Body of pancreas (tissue), 4 donors: ENCODE measurements at regions not wholly inside any gene's neighbourhood (a gene's known extent, or its start where the extent isn't known, plus 50 kb on each side); places are given as distances from the start of the nearest gene placed in this dataset.

Experiments used
- ATAC-seq: fragments of 150-250 bp; one replicate; pipeline ENCODE4 v1.9.1; 2016
- DNase-seq, 4 donors: peaks; one replicate each; pipeline ENCODE4 v3.0.0-alpha.2; 2019
- H3K27ac ChIP-seq, 4 donors: fragments of 200-600 bp; sonication (generic); 1 replicate in 3 of 4; 2 replicates in 1 of 4; pipeline versions ENCODE4 v1.5.1 to v1.6.1; 2016 to 2019; ENCODE audit warnings: mild to moderate bottlenecking in 1 of 4, mixed read lengths in 1 of 4, moderate library complexity in 1 of 4
- H3K27me3 ChIP-seq, 2 donors: fragments of 200-600 bp; sonication (generic); one replicate each; pipeline ENCODE4 v1.6.0; 2016; ENCODE audit warnings: mild to moderate bottlenecking in 1 of 2
- H3K36me3 ChIP-seq, 2 donors: fragments of 200-600 bp; sonication (generic); replicated peaks in 1 of 2; 2 replicates each; pipeline ENCODE4 v1.5.1; 2016; ENCODE audit warnings: low read depth in 2 of 2; ENCODE audit not compliant: insufficient read depth in 1 of 2
- H3K4me1 ChIP-seq: fragments of 200-600 bp; sonication (generic); one replicate; pipeline ENCODE4 v1.6.0; 2016
- H3K4me3 ChIP-seq, 2 donors: fragments of 200-600 bp; sonication (generic); 1 replicate in 1 of 2; 2 replicates in 1 of 2; pipeline ENCODE4 v1.5.1; 2016 to 2019
- H3K9me3 ChIP-seq, 3 donors: fragments of 200-600 bp; sonication (generic); 1 replicate in 2 of 3; 2 replicates in 1 of 3; pipeline ENCODE4 v1.5.1; 2016
- CTCF ChIP-seq, 7 experiments: fragments of 450-650 bp in 4 of 7; fragments of 200-600 bp in 3 of 7; sonication (generic) in 3 of 7; IDR thresholded peaks; one replicate each; pipeline ENCODE4 v1.5.1; 2016 to 2019; ENCODE audit warnings: antibody characterized with exemption in 7 of 7
- POLR2A ChIP-seq, 3 donors: fragments of 450-650 bp; IDR thresholded peaks; one replicate each; pipeline ENCODE4 v1.6.1; 2016; ENCODE audit warnings: antibody characterized with exemption in 3 of 3, mild to moderate bottlenecking in 2 of 3
- WGBS, 2 donors: methylation state at CpG; one replicate each; pipeline ENCODE4 v1.1.5; 2017; 5-methylcytosine and 5-hydroxymethylcytosine counted together
- intact Hi-C: fragments of 100-400 bp; cut with DNase I; formaldehyde crosslinking; loops from one replicate; pipeline ENCODE4 v1.15.1; 2023

- intact Hi-C loops: no loop called here
- TF ChIP-seq CTCF (IDR thresholded peaks at IDR 0.05) (no peak), POLR2A (IDR thresholded peaks at IDR 0.05) (no peak)
- WGBS, 2 donors: 68% methylated on average over 4 of the region's 4 CpGs
- H3K36me3 ChIP-seq: no peaks in the 10 kb centered on the region
- H3K27ac ChIP-seq: no peak overlapping the region
- no peak for ATAC-seq
- no peaks in the 10 kb centered on the region for H3K9me3 ChIP-seq
- no peak for DNase-seq
- no peak overlapping the region for H3K4me3 ChIP-seq
- no peaks in the 10 kb centered on the region for H3K4me1 ChIP-seq
- H3K27me3 ChIP-seq: no peaks in the 10 kb centered on the region
Measured at GRCh38 chr13:74329962-74330361, 195.8 kb upstream of the KLF12 start.

GRCh38 chr13:74325106-74325505, 190.9 kb upstream of the KLF12 start:
- H3K9me3 ChIP-seq: no peaks in the 10 kb centered on the region
- DNase-seq (peak in 3 of 4 donors; percentile 21 to 41 (median 33)), ATAC-seq (no peak)
- H3K27ac ChIP-seq: no peak overlapping the region
- H3K4me1 ChIP-seq: no peaks in the 10 kb centered on the region
- 24 to 31% methylated on average over 3 of the region's 3 CpGs for WGBS, 2 donors
- TF ChIP-seq POLR2A (IDR thresholded peaks at IDR 0.05) (no peak), CTCF (IDR thresholded peaks at IDR 0.05) (no peak)
- no peaks in the 10 kb centered on the region for H3K27me3 ChIP-seq
- no peak overlapping the region for H3K4me3 ChIP-seq
- no peaks in the 10 kb centered on the region for H3K36me3 ChIP-seq
- intact Hi-C loops: no loop called here

GRCh38 chr13:74324338-74324737, 190.1 kb upstream of the KLF12 start:
- Histone ChIP-seq H3K9me3 (no peaks in the 10 kb centered on the region), H3K4me3 (no peak overlapping the region), H3K36me3 (no peaks in the 10 kb centered on the region), H3K27ac (no peak overlapping the region), H3K4me1 (no peaks in the 10 kb centered on the region), H3K27me3 (no peaks in the 10 kb centered on the region)
- DNase-seq: no peak
- intact Hi-C loops: no loop called here
- WGBS, 2 donors: 36 to 37% methylated on average over 1 of the region's 1 CpG
- TF ChIP-seq CTCF (IDR thresholded peaks at IDR 0.05) (no peak), POLR2A (IDR thresholded peaks at IDR 0.05) (no peak)
- no peak for ATAC-seq

GRCh38 chr13:74322562-74322961, 188.4 kb upstream of the KLF12 start:
- Histone ChIP-seq H3K9me3 (no peaks in the 10 kb centered on the region), H3K27ac (no peak overlapping the region), H3K36me3 (no peaks in the 10 kb centered on the region), H3K27me3 (no peaks in the 10 kb centered on the region), H3K4me1 (no peaks in the 10 kb centered on the region), H3K4me3 (no peak overlapping the region)
- 69 to 76% methylated on average over 2 of the region's 2 CpGs for WGBS, 2 donors
- TF ChIP-seq POLR2A (IDR thresholded peaks at IDR 0.05) (no peak), CTCF (IDR thresholded peaks at IDR 0.05) (no peak)
- ATAC-seq (no peak), DNase-seq (no peak)
- intact Hi-C loops: no loop called here

GRCh38 chr13:74320282-74320681, 186.1 kb upstream of the KLF12 start:
- no peak for TF ChIP-seq POLR2A (IDR thresholded peaks at IDR 0.05)
- TF ChIP-seq CTCF (IDR thresholded peaks at IDR 0.05): no peak
- H3K27me3 ChIP-seq: no peaks in the 10 kb centered on the region
- no peaks in the 10 kb centered on the region for H3K4me1 ChIP-seq
- H3K36me3 ChIP-seq: no peaks in the 10 kb centered on the region
- no peaks in the 10 kb centered on the region for H3K9me3 ChIP-seq
- intact Hi-C loops: no loop called here
- no peak for ATAC-seq
- WGBS, 2 donors: 57 to 58% methylated on average over 2 of the region's 2 CpGs
- no peak for DNase-seq
- H3K4me3 ChIP-seq: no peak overlapping the region
- no peak overlapping the region for H3K27ac ChIP-seq
